ENCODE measurements at regions not wholly inside any gene's neighbourhood (a gene's known extent, or its start where the extent isn't known, plus 50 kb on each side); places are given as distances from the start of the nearest gene placed in this dataset.

DNA sequence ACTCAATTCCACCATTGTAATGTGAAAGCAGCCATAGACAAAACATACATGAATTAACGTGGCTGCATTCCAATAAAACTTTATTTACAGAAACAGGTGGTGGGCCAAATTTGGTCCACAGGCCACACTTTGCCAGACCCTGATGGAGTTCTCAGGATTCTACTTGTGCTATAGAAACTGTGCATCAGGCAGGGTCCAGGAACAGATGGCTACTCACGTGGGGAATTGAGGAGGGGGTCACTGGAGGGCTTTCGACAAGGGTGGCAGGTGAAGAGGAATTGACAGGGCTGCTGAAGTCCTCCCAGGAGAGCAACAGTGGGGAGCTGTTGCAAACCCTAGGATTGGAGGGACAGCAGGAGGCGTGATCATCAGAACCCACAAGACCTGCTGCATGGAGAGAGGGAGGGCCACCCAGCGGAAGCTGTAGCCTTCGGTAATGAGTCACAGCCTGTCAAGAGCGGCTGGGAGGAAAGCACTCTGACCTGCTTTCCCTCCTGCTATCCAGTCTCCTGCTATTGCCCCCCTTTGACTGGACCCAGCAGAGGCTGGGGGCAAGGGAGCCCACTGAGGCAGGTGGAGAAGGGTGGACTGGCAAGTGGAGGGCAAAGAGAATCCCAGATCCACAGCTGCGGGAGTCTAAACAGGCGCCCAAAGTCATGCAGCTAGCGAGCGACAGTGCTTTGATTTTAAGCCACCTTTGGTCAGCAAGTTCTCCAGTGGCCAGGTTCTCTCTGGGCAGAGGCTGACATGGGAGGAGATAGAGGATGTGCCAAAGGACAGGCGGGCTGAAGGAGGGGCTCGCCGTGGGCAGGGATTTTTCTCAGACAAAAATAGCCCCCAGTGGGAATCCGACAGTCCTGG lies 138.3 kb upstream of the SMIM23 start:
- in situ Hi-C loops (cut with HindIII; ENCODE audit: low pct_unique_long_range_greater_than_20kb, low sequenced_read_pairs): no loop called here

DNA sequence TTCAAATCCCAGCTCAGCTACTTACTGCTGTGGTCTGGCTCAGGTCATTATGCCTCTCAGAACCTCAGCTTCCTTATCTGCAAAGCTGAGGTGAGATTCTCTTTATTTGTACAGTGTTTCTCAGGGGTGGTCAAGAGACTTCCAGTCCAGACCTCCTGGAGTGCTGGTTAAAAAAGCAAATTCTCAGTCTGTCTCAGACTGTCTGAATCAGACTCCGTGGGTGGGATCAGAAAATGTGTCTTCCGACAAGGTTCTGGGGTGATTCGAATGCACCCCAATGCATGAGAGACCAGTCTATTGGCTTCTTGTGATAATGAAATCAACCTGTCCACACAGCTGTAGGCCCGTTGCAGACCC lies 137.7 kb upstream of the SMIM23 start:
- in situ Hi-C loops (cut with HindIII; ENCODE audit: low pct_unique_long_range_greater_than_20kb, low sequenced_read_pairs): no loop called here
- DNase-seq (ENCODE audit: low read depth in 1 of 2, low spot score in 1 of 2): no peak
- TF ChIP-seq JUND (IDR thresholded peaks at IDR 0.05; ENCODE audit: low read depth): no peak

More for the DNA sequence above, 138.3 kb upstream of the SMIM23 start:
- DNase-seq (ENCODE audit: low read depth in 1 of 2, low spot score in 1 of 2): peak in 1 of 2 experiments; percentile 10
- TF ChIP-seq JUND (IDR thresholded peaks at IDR 0.05; ENCODE audit: low read depth): no peak

DNA sequence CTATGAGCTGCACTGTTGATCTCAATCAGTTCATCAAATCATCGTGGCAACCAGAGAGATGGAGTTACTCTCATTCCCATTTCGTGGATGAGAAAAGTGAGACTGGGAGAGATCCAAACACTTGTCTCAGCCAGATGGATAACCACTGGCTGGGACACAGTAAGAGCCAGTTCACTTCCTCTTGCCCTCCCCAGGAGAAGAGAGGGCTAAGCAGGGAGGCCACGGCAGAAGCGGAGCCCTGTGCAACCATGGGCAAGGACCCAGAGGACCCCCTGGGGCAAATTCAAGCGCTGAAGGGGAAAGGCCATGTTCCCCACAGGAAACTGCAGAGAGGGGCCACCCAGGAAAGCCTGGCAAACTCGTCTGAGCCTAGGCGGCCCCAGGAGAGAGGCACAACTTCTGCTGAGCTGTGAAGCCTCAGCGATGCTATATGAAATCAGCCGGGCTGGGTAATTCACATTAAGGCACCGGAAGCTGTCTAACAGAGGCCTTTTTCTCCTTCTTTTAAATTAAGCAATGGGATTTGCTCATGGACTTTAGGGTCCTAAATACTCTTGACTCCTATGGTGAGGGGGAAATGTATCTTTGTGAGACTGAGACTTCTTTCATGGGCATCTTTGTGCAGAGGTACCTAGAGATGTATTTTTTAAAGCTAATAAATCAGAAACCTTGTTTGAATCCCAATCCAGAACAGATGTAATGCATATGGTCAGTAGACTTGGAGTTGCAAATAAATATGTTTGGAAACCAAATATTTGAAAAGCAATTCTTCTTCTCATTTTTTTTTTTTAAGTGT lies 137.1 kb upstream of the SMIM23 start:
- no peak for TF ChIP-seq JUND (IDR thresholded peaks at IDR 0.05; ENCODE audit: low read depth)
- no peak for DNase-seq (ENCODE audit: low read depth in 1 of 2, low spot score in 1 of 2)
- in situ Hi-C loops (cut with HindIII; ENCODE audit: low pct_unique_long_range_greater_than_20kb, low sequenced_read_pairs): no loop called here

DNA sequence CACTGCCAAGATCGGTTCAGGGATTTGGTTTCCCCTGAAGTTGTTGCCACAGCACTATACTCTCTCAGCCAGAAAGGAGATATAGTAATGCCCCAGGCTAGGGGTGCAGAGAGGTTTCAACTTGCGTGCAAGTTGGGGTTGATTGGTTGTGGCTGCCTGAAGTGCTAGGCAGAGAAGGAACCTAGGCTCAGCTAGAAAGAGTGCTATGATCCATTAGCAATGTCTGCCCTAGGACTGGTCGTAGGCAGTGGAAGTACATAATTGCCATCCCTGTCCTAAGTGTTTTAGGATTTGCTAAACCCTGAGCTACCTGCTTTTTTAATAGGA lies 136.6 kb upstream of the SMIM23 start:
- in situ Hi-C loops (cut with HindIII; ENCODE audit: low pct_unique_long_range_greater_than_20kb, low sequenced_read_pairs): no loop called here
- DNase-seq (ENCODE audit: low read depth in 1 of 2, low spot score in 1 of 2): no peak

DNA sequence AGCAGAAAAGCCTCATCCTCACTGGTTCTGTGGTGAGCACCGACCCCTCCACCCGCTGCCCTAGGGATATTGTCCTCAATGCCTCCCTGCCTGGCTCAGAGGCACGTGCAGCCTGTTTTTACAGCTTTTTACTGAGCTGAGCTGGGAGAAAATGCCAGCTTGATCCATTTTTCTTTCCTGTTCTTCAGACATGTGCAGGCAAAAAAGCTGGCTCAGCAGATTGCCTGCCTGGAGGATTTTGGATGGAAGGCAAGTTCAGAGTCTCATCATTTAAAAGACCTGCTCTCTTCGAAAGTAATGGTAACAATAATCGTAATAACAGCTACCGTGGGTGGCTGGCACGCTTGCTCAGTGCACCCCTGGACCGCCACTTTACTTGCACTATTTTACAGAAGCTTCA lies 135.0 kb upstream of the SMIM23 start:
- no peak for TF ChIP-seq JUND (IDR thresholded peaks at IDR 0.05; ENCODE audit: low read depth)
- DNase-seq (ENCODE audit: low read depth in 1 of 2, low spot score in 1 of 2): no peak
- in situ Hi-C loops (cut with HindIII; ENCODE audit: low pct_unique_long_range_greater_than_20kb, low sequenced_read_pairs): no loop called here

More for the DNA sequence above, 136.6 kb upstream of the SMIM23 start:
- TF ChIP-seq JUND (IDR thresholded peaks at IDR 0.05; ENCODE audit: low read depth): no peak

DNA sequence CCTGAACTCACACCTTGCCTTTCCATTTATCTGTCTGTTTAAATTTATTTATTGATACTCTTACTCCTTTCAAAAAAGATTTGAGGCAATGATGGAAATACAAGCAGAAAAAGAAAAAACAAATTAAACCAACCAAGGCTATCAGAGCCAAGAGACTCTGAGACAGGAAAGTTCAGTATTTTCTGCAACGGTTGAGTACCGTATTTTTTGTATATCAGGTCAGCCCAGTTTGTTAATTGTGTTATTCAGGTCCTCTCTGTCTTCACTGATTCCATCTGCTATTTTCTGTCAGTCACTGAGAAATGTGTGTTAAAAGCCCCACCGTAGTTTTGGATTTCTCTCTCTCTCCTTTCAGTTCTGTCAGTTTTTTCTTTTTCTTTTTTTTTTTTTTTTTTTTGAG lies 134.5 kb upstream of the SMIM23 start:
- no peak for TF ChIP-seq JUND (IDR thresholded peaks at IDR 0.05; ENCODE audit: low read depth)
- in situ Hi-C loops (cut with HindIII; ENCODE audit: low pct_unique_long_range_greater_than_20kb, low sequenced_read_pairs): no loop called here
- no peak for DNase-seq (ENCODE audit: low read depth in 1 of 2, low spot score in 1 of 2)

DNA sequence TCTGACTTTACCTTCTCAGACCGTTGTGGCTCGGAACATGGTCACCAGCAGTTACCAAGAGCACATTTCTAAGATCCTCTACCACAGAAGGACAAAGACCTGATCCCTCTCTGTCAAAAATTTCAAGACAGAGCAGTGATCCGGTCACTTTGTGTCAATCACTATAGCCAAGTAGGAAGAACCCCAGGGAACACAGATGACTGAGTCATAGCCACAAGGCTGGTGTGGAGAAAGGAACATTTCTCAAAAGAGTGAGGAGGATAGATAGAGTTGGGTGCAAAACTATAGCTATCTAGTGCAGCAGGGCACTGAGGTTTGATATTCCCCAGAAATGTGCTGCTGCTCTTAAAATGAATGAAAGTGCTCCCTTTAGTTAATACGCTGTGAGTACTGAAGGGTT lies 130.7 kb upstream of the SMIM23 start:
- no peak for DNase-seq (ENCODE audit: low read depth in 1 of 2, low spot score in 1 of 2)
- no peak for TF ChIP-seq JUND (IDR thresholded peaks at IDR 0.05; ENCODE audit: low read depth)
- in situ Hi-C loops (cut with HindIII; ENCODE audit: low pct_unique_long_range_greater_than_20kb, low sequenced_read_pairs): no loop called here

DNA sequence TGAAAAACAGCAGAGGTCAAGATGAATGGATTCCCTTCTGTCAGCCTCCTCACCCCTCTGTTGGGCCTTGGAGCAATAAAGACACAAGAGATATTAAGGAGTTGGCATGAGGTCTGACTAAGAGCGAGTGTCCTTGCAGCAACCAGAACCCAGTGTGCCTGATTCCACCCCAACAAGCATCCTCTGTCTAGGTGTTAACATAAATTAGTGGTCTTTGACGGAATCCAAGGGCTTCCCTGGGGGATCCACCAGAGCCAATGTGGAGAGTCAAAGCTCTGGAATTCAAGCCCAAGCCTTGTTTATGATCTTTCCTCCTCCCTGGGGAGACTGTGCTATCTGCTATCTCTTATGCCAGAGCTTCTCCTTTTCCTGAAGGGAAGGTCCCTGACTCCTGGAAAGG lies 128.1 kb upstream of the SMIM23 start:
- TF ChIP-seq JUND (IDR thresholded peaks at IDR 0.05; ENCODE audit: low read depth): no peak
- no peak for DNase-seq (ENCODE audit: low read depth in 1 of 2, low spot score in 1 of 2)
- in situ Hi-C loops (cut with HindIII; ENCODE audit: low pct_unique_long_range_greater_than_20kb, low sequenced_read_pairs): no loop called here

DNA sequence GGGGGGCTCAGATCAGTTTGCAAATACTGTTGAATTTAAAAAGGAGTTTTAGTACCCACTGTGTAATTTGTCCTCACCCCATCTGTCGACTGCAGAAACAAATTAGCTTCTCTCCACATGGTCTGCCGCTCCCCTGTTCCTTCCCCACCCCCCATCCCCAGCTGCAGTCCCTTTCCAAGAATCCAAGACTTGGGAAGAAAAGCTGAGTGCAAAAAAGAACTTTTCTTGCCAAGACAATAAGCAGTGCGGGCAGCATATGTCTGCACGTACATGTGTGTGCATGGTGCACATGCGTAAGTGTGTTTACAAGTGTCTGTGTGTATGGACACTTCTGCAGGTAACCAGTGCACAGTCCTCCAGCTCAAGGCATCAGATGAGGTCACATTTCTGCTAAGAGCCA lies 125.7 kb upstream of the SMIM23 start:
- DNase-seq (ENCODE audit: low read depth in 1 of 2, low spot score in 1 of 2): no peak
- TF ChIP-seq JUND (IDR thresholded peaks at IDR 0.05; ENCODE audit: low read depth): no peak
- in situ Hi-C loops (cut with HindIII; ENCODE audit: low pct_unique_long_range_greater_than_20kb, low sequenced_read_pairs): no loop called here

DNA sequence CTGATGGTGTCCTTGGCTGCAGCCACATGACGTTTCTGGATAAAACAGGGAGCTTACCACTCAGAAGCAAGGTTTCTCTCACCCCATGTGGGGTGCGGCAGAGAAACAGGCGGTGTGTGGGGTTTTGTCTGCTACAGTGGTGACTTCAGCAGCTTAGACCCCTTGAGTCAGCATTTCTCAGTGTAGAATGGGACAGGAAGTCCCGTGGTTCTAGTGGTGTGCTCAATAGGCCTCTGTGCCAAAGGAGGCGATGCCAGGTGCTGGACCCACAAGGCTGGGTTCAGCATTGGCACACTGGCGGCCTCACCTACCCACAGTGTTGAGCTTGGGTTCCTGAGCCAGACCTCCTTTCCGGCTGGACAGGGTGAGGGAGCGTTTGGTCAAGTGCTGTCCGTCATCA lies 125.2 kb upstream of the SMIM23 start:
- no peak for DNase-seq (ENCODE audit: low read depth in 1 of 2, low spot score in 1 of 2)
- in situ Hi-C loops (cut with HindIII; ENCODE audit: low pct_unique_long_range_greater_than_20kb, low sequenced_read_pairs): no loop called here
- no peak for TF ChIP-seq JUND (IDR thresholded peaks at IDR 0.05; ENCODE audit: low read depth)

DNA sequence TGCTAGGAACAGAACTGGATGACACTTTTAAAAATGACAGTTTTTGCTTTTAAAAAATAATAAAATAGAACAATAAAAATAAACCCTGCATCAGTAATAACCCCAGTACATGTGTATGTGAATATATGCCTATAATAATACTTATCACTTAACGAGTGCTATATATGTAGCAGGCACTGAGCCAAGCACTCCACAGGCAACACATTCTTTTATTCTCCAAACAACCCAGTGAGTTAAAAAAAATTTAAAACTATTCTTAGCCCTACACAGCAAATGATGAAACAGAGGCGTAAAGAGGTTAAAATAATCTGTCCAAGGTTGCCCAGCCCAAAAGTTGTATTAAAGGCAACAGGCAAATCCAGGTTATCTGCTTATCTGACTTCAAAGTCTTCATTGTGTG lies 124.5 kb upstream of the SMIM23 start:
- in situ Hi-C loops (cut with HindIII; ENCODE audit: low pct_unique_long_range_greater_than_20kb, low sequenced_read_pairs): no loop called here
- no peak for TF ChIP-seq JUND (IDR thresholded peaks at IDR 0.05; ENCODE audit: low read depth)

DNA sequence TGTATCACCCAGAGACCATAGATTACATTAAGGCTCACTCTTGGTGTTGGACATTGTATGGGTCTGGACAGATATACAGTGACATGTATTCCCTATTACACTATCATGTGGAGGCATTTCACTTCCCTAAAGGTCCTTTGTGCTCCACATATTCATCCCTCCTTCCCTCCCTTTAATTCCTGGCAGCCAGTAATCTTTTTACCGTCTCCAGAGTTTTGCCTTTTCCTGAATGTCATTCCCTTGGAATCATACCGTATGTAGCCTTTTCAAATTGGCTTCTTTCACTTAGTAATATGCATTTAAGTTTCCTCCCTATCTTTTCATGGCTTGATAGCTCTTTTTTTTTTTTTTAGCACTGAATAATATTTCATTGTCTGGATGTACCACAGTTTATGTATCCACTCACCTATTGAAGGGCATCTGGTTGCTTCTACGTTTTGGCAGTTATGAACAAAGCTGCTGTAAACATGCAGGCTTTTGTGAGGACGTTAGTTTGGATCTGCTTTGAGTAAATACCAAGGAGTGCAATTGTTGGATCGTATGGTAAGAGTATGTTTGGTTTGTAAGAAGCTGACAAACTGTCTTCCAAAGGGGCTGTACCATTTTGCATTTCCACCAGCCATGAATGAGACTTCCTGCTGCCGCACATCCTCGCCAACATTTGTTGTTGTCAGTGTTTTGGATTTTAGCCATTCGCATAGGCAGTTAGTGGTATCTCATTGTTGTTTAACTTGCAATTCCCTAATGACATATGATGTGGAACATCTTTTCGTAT lies 122.1 kb upstream of the SMIM23 start:
- TF ChIP-seq JUND (IDR thresholded peaks at IDR 0.05; ENCODE audit: low read depth): no peak
- in situ Hi-C loops (cut with HindIII; ENCODE audit: low pct_unique_long_range_greater_than_20kb, low sequenced_read_pairs): no loop called here

More for the DNA sequence above, 124.5 kb upstream of the SMIM23 start:
- DNase-seq (ENCODE audit: low read depth in 1 of 2, low spot score in 1 of 2): no peak

DNA sequence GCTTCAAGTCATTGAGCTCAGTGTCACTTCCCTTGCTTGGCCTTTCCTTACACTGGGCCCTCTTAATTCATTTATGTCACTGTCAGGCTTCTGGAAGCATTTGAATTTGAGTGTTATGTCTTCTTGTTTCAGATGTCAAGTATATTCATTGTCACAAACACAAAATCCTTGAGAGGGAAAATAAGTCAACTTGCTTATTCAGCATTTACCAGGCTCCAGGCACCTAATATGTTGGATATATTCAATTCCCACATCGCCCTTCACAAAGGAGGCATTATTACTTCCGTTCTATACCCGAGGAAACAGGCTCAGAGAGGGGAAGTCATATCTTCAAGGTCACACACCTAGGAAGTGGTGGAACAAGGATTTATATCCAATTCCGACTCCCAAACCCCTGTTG lies 121.1 kb upstream of the SMIM23 start:
- TF ChIP-seq JUND (IDR thresholded peaks at IDR 0.05; ENCODE audit: low read depth): no peak
- no peak for DNase-seq (ENCODE audit: low read depth in 1 of 2, low spot score in 1 of 2)
- in situ Hi-C loops (cut with HindIII; ENCODE audit: low pct_unique_long_range_greater_than_20kb, low sequenced_read_pairs): no loop called here

More for the DNA sequence above, 122.1 kb upstream of the SMIM23 start:
- DNase-seq (ENCODE audit: low read depth in 1 of 2, low spot score in 1 of 2): no peak
